HEK293 (cell line): ENCODE measurements at regions not wholly inside any gene's neighbourhood (a gene's known extent, or its start where the extent isn't known, plus 50 kb on each side); places are given as distances from the start of the nearest gene placed in this dataset.

Experiments used
- CTCF ChIA-PET: fragments of 350-600 bp; formaldehyde crosslinking; extraction: SDS; loops from one replicate; lab custom pipeline; 2021; ENCODE audit warnings: antibody characterized with exemption; lab: Yijun Ruan, JAX
- POLR2A ChIA-PET: fragments of 300-600 bp; formaldehyde crosslinking; extraction: SDS; loops from one replicate; lab custom pipeline; 2020; ENCODE audit warnings: antibody characterized with exemption, inconsistent platforms; lab: Yijun Ruan, JAX
- H3K27ac ChIP-seq: fragments of 200-500 bp; sonication (Bioruptor generic); 2 replicates; pipeline ENCODE4 v1.5.1; 2014; ENCODE audit warnings: low read depth, low read length, control low read depth, inconsistent platforms; ENCODE audit errors: extremely low read depth
- H3K36me3 ChIP-seq, 2 experiments: fragments of 200-500 bp in 1 of 2; sonication (Bioruptor generic) in 1 of 2; 1 replicate in 1 of 2; 2 replicates in 1 of 2; pipeline ENCODE4 v1.5.1; 2014 to 2017; ENCODE audit warnings: inconsistent platforms in 2 of 2, low read length in 2 of 2; ENCODE audit not compliant: control insufficient read depth in 2 of 2, insufficient read depth in 1 of 2
- H3K4me1 ChIP-seq: fragments of 200-500 bp; sonication (Bioruptor generic); 2 replicates; pipeline ENCODE4 v1.5.1; 2014; ENCODE audit warnings: mild to moderate bottlenecking, low read length, inconsistent platforms; ENCODE audit not compliant: control insufficient read depth, insufficient read depth
- H3K4me3 ChIP-seq: 2 replicates; pipeline ENCODE4 v1.5.1; 2011; ENCODE audit warnings: low read depth, mild to moderate bottlenecking, control low read depth, low read length, moderate library complexity
- H3K9me3 ChIP-seq: fragments of 200-500 bp; sonication (Bioruptor generic); 2 replicates; pipeline ENCODE4 v1.5.1; 2014; ENCODE audit warnings: low read depth, low read length, inconsistent platforms; ENCODE audit not compliant: control insufficient read depth, insufficient read depth
- GLI4 ChIP-seq: fragments of 450-650 bp; formaldehyde crosslinking; IDR thresholded peaks from 2 replicates; pipeline ENCODE4 v1.5.1; 2016; ENCODE audit warnings: missing biosample characterization, missing genetic modification characterization
- GLIS2 ChIP-seq: fragments of 450-650 bp; formaldehyde crosslinking; IDR thresholded peaks from 2 replicates; pipeline ENCODE4 v1.5.1; 2016; ENCODE audit warnings: missing biosample characterization, missing genetic modification characterization
- HIC1 ChIP-seq: fragments of 450-650 bp; formaldehyde crosslinking; IDR thresholded peaks from 2 replicates; pipeline ENCODE4 v1.5.1; 2016; ENCODE audit warnings: missing biosample characterization, missing genetic modification characterization
- IKZF3 ChIP-seq: fragments of 450-650 bp; IDR thresholded peaks from 2 replicates; pipeline ENCODE4 v1.5.0; 2018; ENCODE audit warnings: missing biosample characterization, mild to moderate bottlenecking, missing genetic modification characterization, moderate library complexity
- PRDM2 ChIP-seq: fragments of 450-650 bp; formaldehyde crosslinking; IDR thresholded peaks from 2 replicates; pipeline ENCODE4 v1.5.1; 2016; ENCODE audit warnings: missing biosample characterization, missing genetic modification characterization, borderline replicate concordance
- ZBTB21 ChIP-seq: fragments of 450-650 bp; formaldehyde crosslinking; IDR thresholded peaks from 2 replicates; pipeline ENCODE4 v1.5.1; 2017; ENCODE audit warnings: missing biosample characterization, missing genetic modification characterization
- ZBTB6 ChIP-seq: fragments of 450-650 bp; formaldehyde crosslinking; IDR thresholded peaks from 2 replicates; pipeline ENCODE4 v1.5.1; 2017; ENCODE audit warnings: missing biosample characterization, missing genetic modification characterization
- ZNF10 ChIP-seq: fragments of 450-650 bp; formaldehyde crosslinking; IDR thresholded peaks from 2 replicates; pipeline ENCODE4 v1.5.1; 2017; ENCODE audit warnings: missing biosample characterization, missing genetic modification characterization
- ZNF140 ChIP-seq: fragments of 450-650 bp; formaldehyde crosslinking; IDR thresholded peaks from 2 replicates; pipeline ENCODE4 v1.5.1; 2016; ENCODE audit warnings: missing biosample characterization, missing genetic modification characterization
- ZNF174 ChIP-seq: fragments of 450-650 bp; formaldehyde crosslinking; IDR thresholded peaks from 2 replicates; pipeline ENCODE4 v1.5.0; 2017; ENCODE audit warnings: missing biosample characterization, mild to moderate bottlenecking, missing genetic modification characterization
- ZNF175 ChIP-seq: fragments of 450-650 bp; formaldehyde crosslinking; IDR thresholded peaks from 2 replicates; pipeline ENCODE4 v1.5.1; 2016; ENCODE audit warnings: missing biosample characterization, missing genetic modification characterization
- ZNF18 ChIP-seq: fragments of 450-650 bp; formaldehyde crosslinking; IDR thresholded peaks from 2 replicates; pipeline ENCODE4 v1.5.1; 2016; ENCODE audit warnings: missing biosample characterization, missing genetic modification characterization
- ZNF211 ChIP-seq: fragments of 450-650 bp; formaldehyde crosslinking; IDR thresholded peaks from 2 replicates; pipeline ENCODE4 v1.5.1; 2016; ENCODE audit warnings: low read depth, missing biosample characterization, missing genetic modification characterization
- ZNF302 ChIP-seq: fragments of 450-650 bp; formaldehyde crosslinking; IDR thresholded peaks from 2 replicates; pipeline ENCODE4 v1.5.1; 2016; ENCODE audit warnings: missing biosample characterization, missing genetic modification characterization, low read depth
- ZNF324 ChIP-seq: fragments of 450-650 bp; formaldehyde crosslinking; IDR thresholded peaks from 2 replicates; pipeline ENCODE4 v1.5.1; 2016; ENCODE audit warnings: missing biosample characterization, missing genetic modification characterization
- ZNF362 ChIP-seq: fragments of 450-650 bp; formaldehyde crosslinking; IDR thresholded peaks from 2 replicates; pipeline ENCODE4 v1.5.1; 2016; ENCODE audit warnings: missing biosample characterization, missing genetic modification characterization
- ZNF416 ChIP-seq: fragments of 450-650 bp; formaldehyde crosslinking; IDR thresholded peaks from 2 replicates; pipeline ENCODE4 v1.5.1; 2016; ENCODE audit warnings: missing biosample characterization, missing genetic modification characterization
- ZNF548 ChIP-seq: fragments of 450-650 bp; formaldehyde crosslinking; IDR thresholded peaks from 2 replicates; pipeline ENCODE4 v1.5.1; 2016; ENCODE audit warnings: missing biosample characterization, missing genetic modification characterization
- ZNF701 ChIP-seq: fragments of 450-650 bp; formaldehyde crosslinking; IDR thresholded peaks from 2 replicates; pipeline ENCODE4 v1.5.1; 2016; ENCODE audit warnings: missing biosample characterization, missing genetic modification characterization
- ZNF707 ChIP-seq: fragments of 450-650 bp; formaldehyde crosslinking; IDR thresholded peaks from 2 replicates; pipeline ENCODE4 v1.5.1; 2016; ENCODE audit warnings: missing biosample characterization, missing genetic modification characterization
- ZNF776 ChIP-seq: fragments of 450-650 bp; formaldehyde crosslinking; IDR thresholded peaks from 2 replicates; pipeline ENCODE4 v1.5.0; 2017; ENCODE audit warnings: missing biosample characterization, missing genetic modification characterization, borderline replicate concordance
- TF ChIP-seq, protein P1 (sequence below): fragments of 450-650 bp; formaldehyde crosslinking; IDR thresholded peaks from 2 replicates; pipeline ENCODE4 v1.5.1; 2016; ENCODE audit warnings: missing biosample characterization, missing genetic modification characterization

GRCh38 chr1:2879026-2879425 lies 77.5 kb upstream of the TTC34 start:
- no peaks in the 10 kb centered on the region for H3K9me3 ChIP-seq
- H3K27ac ChIP-seq, result no peak overlapping the region
- ChIA-PET CTCF (no interaction called here), POLR2A (no interaction called here)
- no peaks in the 10 kb centered on the region for H3K4me1 ChIP-seq
- no peak overlapping the region for H3K4me3 ChIP-seq
- TF ChIP-seq, protein P1, sequence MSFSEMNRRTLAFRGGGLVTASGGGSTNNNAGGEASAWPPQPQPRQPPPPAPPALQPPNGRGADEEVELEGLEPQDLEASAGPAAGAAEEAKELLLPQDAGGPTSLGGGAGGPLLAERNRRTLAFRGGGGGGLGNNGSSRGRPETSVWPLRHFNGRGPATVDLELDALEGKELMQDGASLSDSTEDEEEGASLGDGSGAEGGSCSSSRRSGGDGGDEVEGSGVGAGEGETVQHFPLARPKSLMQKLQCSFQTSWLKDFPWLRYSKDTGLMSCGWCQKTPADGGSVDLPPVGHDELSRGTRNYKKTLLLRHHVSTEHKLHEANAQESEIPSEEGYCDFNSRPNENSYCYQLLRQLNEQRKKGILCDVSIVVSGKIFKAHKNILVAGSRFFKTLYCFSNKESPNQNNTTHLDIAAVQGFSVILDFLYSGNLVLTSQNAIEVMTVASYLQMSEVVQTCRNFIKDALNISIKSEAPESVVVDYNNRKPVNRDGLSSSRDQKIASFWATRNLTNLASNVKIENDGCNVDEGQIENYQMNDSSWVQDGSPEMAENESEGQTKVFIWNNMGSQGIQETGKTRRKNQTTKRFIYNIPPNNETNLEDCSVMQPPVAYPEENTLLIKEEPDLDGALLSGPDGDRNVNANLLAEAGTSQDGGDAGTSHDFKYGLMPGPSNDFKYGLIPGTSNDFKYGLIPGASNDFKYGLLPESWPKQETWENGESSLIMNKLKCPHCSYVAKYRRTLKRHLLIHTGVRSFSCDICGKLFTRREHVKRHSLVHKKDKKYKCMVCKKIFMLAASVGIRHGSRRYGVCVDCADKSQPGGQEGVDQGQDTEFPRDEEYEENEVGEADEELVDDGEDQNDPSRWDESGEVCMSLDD (tag by site-specific recombination), result no peak
- TF ChIP-seq ZBTB21 (tag by site-specific recombination) (no peak), ZNF18 (tag by site-specific recombination) (no peak), GLI4 (tag by site-specific recombination) (no peak), ZNF362 (tag by site-specific recombination) (no peak), ZNF10 (tag by site-specific recombination) (no peak), ZNF776 (tag by site-specific recombination) (no peak), ZNF302 (tag by site-specific recombination) (no peak), ZNF548 (no peak), ZNF707 (tag by site-specific recombination) (no peak), ZNF174 (tag by site-specific recombination) (no peak)
- H3K36me3 ChIP-seq, result no peaks in the 10 kb centered on the region

DNA sequence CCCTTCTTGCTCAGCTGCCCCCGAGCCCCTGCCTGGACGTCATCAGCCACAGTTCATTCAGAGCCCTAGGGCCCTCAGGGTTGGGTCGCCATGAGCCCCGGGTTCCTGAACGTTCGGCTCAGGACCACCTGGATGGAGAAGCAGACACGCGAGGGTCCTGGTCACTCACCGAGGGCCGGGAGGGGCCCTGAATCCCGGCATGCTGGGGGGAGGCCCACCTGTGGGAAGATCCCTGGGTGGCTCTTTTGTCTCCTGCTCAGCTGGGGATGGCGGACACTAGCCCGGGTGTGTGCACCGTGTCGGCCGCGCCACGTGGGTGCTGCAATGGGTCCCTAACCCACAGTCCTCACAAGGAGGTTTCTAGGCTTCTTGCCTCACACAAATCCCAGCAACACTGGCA lies 78.1 kb upstream of the TTC34 start:
- no peak overlapping the region for H3K27ac ChIP-seq
- no peaks in the 10 kb centered on the region for H3K9me3 ChIP-seq
- POLR2A ChIA-PET, result no interaction called here
- H3K36me3 ChIP-seq, result no peaks in the 10 kb centered on the region
- CTCF ChIA-PET, result no interaction called here
- no peaks in the 10 kb centered on the region for H3K4me1 ChIP-seq
- H3K4me3 ChIP-seq, result no peak overlapping the region
- TF ChIP-seq ZBTB6 (no peak), PRDM2 (no peak), IKZF3 (tag by site-specific recombination) (no peak), ZNF324 (tag by site-specific recombination) (no peak), ZNF175 (tag by site-specific recombination) (no peak), ZNF140 (no peak), GLIS2 (tag by site-specific recombination) (no peak), ZNF416 (tag by site-specific recombination) (no peak), HIC1 (no peak), ZNF701 (tag by site-specific recombination) (no peak), ZNF211 (tag by site-specific recombination) (no peak)
